ENCODE measurements at regions not wholly inside any gene's neighbourhood (a gene's known extent, or its start where the extent isn't known, plus 50 kb on each side); places are given as distances from the start of the nearest gene placed in this dataset.

GRCh38 chr2:206212673-206213513 lies 53.2 kb downstream of the EEF1B2 start:
- TF ChIP-seq CTCF (IDR thresholded peaks at IDR 0.05; ENCODE audit: control insufficient read depth, insufficient read depth, low read depth, low read length, missing control alignments), result peak; percentile 23
- DNase-seq (ENCODE audit: low read depth), result peak; percentile 78
- H3K4me3 ChIP-seq (ENCODE audit: control insufficient read depth, low read depth, low read length), result peak overlapping the region; percentile 59

GRCh38 chr2:206213514-206213845 lies 53.8 kb downstream of the EEF1B2 start:
- peak overlapping the region; percentile 59 for H3K4me3 ChIP-seq (ENCODE audit: control insufficient read depth, low read depth, low read length)
- DNase-seq (ENCODE audit: low read depth), result no peak
- TF ChIP-seq CTCF (IDR thresholded peaks at IDR 0.05; ENCODE audit: control insufficient read depth, insufficient read depth, low read depth, low read length, missing control alignments), result no peak

GRCh38 chr2:206217166-206217565 lies 57.3 kb upstream of the ZDBF2 start:
- no peak overlapping the region for H3K4me3 ChIP-seq (ENCODE audit: control insufficient read depth, low read depth, low read length)
- no peak for DNase-seq (ENCODE audit: low read depth)
- no peak for TF ChIP-seq CTCF (IDR thresholded peaks at IDR 0.05; ENCODE audit: control insufficient read depth, insufficient read depth, low read depth, low read length, missing control alignments)

- no peak for TF ChIP-seq CTCF (IDR thresholded peaks at IDR 0.05; ENCODE audit: control insufficient read depth, insufficient read depth, low read depth, low read length, missing control alignments)
- H3K4me3 ChIP-seq (ENCODE audit: control insufficient read depth, low read depth, low read length), result no peak overlapping the region
- no peak for DNase-seq (ENCODE audit: low read depth)
These were observed 56.7 kb upstream of the ZDBF2 start for GRCh38 chr2:206217743-206218142.

GRCh38 chr2:206218156-206218555 lies 56.3 kb upstream of the ZDBF2 start:
- no peak for DNase-seq (ENCODE audit: low read depth)
- no peak overlapping the region for H3K4me3 ChIP-seq (ENCODE audit: control insufficient read depth, low read depth, low read length)
- TF ChIP-seq CTCF (IDR thresholded peaks at IDR 0.05; ENCODE audit: control insufficient read depth, insufficient read depth, low read depth, low read length, missing control alignments), result no peak

GRCh38 chr2:206218796-206219499 lies 55.5 kb upstream of the ZDBF2 start:
- H3K4me3 ChIP-seq (ENCODE audit: control insufficient read depth, low read depth, low read length), result no peak overlapping the region
- TF ChIP-seq CTCF (IDR thresholded peaks at IDR 0.05; ENCODE audit: control insufficient read depth, insufficient read depth, low read depth, low read length, missing control alignments), result no peak
- no peak for DNase-seq (ENCODE audit: low read depth)

Measured in AG09309 (cell line).